GM21528 (cell line): ENCODE measurements at regions not wholly inside any gene's neighbourhood (a gene's known extent, or its start where the extent isn't known, plus 50 kb on each side); places are given as distances from the start of the nearest gene placed in this dataset.

ENCODE experiments used
- ATAC-seq: cut with Tn5 transposase; IDR thresholded peaks from one replicate; pipeline ENCODE4 v1.9.1; 2021; ENCODE audit warnings: mild to moderate bottlenecking, moderate library complexity; ENCODE audit not compliant: unreplicated experiment, low FRiP score

DNA sequence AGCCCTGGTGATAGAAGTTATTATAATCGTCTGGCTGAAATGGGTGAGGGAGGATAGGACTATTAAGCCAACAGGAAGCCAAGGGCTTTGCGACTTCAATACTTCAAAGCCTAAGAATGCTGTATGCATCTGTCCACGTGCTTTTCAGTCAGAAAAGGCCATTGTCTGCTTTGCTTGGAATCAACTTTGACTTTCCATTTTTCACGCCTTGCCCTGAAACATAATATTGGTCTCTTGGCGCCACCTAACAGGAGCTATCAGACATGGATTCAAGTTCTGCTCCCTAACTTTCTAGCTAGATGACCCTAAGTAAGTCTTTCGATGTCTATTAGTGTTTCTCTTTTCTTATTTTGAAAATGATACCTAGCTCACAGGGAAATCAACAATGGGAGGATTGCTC lies 572.6 kb downstream of the TLR4 start:
- ATAC-seq: no peak

DNA sequence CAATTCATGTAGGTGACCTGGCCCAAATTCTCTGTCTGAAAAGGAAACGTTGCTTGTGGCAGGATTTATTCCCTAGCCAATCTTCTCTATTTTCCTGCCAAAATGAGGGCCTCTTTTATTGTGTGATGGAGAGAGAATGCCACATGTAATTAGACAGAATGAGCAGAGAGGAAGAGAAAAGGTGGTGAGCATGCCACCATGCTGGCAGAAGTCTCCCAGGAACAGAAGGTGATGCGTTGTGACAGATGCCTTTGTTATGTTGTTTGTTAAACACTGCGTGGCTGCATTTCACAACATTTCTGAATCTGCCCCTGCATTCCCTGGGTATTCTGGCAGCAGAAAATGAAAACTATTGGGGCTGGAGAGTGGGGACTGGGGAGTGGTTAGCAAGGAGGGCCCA lies 577.6 kb downstream of the TLR4 start:
- no peak for ATAC-seq

DNA sequence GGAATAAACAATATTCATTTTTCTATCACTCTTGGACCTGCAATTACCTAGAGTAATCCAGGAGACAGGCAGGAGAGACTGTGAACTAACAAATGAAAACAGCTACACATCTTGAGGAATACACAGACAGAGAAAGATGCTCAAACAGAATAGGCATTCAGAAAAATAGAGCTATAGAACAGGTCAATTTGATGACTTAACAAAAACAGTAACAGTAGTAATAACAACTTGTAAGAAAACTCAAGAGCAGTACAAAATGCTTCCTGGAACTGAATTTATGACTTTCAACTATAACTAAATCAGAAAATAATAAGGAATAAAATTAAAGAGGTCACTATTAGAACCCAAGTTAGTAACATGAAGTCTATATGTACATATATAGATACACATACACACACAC lies 579.3 kb downstream of the TLR4 start:
- ATAC-seq: no peak

DNA sequence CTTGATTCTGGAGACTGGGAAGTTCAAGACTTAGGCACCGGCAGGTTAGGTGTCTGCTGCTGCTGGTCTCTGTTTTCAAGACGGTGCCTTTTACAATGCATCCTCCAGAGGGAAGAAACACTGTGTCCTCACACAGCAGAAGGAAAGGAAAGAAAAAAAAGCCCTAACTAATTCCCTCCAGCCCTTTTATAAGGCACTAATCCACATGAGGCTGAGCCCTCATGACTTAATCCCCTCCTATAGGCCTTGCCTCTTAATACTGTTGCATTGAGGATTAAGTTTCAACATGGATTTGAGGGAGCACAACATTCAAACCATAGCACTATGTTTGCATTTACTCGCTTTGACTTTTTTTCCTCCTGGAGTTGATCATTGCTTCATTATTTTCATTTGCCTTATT lies 585.9 kb downstream of the TLR4 start:
- no peak for ATAC-seq

DNA sequence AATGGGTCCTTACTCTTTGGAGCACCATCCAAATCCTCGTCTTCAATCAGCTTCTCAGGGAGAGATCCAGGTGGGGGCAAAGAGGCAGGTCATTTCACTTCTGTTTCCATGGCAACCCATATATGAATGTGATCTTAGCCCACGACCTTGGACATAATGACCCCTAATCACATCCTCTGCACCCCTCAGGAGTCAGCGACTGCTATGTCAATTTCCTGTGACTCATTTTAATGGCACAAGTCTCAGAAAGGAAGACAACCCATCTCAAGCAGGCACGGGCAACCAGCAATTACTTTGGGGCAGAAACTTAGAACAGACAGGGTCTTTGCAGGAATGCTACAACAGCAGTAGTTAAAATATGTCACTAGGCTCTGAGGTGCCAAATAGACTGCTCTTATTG lies 591.2 kb downstream of the TLR4 start:
- no peak for ATAC-seq

DNA sequence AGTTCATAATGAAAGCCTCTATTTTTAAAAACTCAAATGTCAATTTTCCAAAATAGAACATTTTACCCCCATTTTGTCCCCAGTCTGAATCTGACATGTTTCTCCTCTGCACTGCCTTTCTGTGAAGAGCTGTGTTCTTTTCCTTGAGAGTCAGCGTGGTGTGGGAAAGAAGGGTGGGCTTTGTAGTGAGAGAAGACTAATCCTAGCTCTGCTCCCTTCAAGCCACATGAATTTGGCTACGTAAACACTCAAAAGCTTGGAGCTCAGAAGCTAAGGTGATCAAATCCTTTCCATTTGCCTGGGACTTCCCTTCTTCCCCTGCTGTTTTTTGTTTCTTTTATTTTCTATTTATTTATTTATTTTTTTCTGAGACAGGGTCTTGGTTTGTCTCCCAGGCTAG lies 598.5 kb downstream of the TLR4 start:
- no peak for ATAC-seq

DNA sequence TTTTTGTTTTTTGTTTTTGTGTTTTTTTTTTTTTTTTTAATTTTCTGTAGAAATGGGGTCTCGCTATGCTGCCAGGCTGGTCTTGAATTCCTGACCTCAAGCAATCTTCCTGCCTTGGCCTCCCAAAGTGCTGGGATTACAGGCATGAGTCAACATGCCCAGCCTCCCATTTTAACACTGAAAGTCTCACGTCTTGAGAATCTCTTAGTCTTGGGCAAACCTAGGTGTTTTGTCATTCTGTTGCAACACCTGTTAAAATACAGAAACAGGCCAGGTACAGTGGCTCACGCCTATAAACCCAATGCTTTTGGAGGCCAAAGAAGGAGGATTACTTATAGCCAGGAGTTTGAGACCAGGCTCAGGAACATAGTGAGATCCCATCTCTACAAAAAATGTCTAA lies 599.0 kb downstream of the TLR4 start:
- ATAC-seq: no peak

DNA sequence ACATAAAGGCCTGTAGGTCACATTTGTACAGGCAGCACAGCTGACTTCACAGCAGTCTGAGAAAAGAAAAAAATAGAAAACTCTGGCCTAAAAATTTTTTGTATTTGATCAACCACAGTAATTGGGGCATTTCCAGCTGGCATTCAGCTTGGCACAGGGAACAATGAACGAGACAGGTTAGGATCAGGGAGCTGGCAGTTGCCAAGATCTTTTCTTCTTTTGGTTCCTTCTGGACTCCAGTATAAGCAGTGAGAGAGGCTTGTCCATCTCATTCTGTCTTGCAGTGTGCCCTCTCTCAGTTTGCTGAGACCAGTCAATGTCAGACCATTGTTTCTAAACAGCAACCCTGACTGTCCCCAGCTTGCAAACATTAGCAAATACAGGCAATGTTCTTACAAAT lies 601.1 kb downstream of the TLR4 start:
- ATAC-seq: no peak

DNA sequence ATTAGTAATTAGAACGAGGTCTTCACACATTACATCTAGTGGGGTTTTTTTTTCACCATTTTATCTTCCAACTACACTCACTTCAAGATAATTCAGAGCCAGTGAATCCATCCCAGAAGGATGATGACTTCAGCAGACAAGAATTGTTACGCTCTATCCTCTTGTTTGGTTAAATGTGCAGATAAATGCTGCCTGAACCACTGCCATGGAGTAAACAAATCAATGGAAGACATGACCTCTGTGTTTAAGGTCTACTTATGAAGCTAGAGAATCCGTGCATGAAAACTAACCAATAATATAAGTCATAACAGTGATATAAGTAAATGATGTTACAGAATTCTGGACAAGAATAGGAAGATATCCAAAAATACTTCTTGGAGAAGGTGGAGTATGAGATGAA lies 602.6 kb downstream of the TLR4 start:
- ATAC-seq: no peak

DNA sequence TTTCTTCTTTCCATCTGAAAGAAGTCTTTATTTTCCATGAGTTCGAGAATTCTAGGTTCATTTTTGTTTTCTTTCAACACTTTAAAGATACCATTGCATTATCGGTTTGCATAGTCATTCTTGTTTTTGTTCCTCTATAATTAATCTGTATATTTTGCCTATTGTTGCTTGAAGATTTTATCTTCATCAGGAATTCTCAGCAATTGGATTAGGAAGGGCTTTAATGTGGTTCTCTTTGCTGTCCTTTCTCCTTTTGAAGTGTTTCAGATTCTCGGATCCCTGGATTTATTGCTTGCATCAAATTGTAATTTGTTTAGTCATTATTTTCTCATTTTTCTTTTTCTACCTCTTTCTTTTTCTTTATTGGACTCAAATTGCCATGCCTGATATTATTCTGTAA lies 609.8 kb downstream of the TLR4 start:
- ATAC-seq: no peak

DNA sequence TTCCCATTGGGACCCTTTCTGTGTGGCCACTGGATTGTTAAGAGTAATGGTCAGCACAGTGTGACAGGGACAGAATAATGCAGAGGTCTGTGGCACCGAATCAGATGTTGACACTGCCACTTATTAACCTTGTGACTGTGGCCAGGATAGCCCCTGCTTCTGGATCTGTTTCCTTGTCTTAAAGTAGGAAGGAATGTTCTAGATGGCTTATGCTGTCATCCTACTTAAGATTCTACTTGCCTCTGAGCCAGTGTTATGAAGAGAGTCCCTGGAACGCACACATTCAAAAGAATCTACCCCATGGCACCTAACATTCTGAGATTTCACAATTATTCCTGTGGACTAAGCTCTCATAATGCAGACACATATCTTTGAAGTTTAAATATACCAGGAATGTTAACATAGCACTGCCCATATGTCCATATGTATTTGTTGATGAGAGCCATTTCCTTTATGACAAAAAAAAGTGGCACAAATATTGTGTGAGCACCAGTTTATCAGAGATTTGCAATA lies 612.7 kb downstream of the TLR4 start:
- no peak for ATAC-seq

DNA sequence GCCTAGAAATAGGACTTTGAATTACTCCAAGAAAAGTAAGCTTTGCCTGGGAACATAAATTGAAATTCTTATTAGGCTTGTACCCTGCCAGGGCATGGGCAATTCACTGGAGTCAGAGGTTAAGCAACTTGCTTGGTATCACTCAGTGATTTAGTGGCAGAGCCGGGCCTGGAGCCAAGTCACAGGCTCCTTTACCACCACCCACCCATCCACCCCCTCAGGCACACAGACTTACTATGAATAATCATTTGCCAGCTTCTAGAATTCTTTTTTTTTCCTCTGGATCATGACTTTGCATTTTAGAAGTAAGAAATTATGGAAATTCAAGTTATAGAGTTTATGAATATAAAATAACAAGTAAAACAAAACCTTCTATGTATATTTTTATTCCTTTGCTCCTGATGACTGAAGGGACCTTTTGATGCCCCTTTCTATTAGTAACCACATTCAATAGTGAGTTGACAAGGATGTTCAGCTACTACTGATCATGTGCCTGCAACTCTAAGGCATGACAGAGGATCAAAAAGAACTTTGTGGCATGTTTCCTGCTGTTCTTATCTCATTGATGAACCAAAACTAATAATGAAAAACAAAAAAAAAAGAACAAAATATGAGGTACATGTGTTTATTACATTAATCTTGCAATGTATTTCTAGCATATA lies 614.7 kb downstream of the TLR4 start:
- no peak for ATAC-seq

DNA sequence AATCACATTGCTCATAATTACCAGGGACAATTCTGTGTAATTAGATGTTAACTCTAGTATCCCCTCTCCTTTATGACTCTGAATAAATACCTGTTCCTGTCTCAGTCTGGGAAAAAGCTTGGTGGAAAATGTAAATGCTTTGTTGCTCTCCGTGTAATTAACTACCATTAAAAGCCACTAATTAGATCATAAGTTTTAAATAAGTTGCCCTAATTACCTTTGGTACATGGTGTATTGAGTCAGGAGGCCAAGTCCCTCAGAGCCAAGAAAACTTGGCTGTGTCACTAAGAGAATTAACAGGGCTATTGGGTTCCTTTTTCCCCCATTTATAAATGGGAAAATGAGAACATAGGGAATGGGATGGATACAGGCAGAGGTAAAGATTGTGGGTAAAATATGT lies 617.6 kb downstream of the TLR4 start:
- no peak for ATAC-seq

DNA sequence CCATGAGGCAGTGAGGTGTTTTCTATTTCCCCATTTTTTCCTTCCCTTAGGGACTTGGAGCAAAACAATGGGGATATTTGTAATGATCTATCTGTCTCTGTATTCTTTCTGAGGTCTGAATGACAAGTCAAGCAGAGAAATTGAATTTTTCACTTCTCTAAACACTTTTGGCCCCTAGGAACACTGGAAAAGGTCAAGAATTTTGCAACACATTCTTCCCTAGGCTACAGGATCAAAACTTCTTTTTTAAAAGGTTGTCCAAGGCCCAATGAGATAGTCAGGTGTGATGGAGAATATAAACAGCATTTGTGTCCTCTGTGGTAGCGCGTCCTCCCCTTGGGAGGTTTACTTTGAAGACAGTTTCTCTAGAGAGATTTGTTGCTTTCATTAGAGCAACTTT lies 620.5 kb downstream of the TLR4 start:
- ATAC-seq: no peak

DNA sequence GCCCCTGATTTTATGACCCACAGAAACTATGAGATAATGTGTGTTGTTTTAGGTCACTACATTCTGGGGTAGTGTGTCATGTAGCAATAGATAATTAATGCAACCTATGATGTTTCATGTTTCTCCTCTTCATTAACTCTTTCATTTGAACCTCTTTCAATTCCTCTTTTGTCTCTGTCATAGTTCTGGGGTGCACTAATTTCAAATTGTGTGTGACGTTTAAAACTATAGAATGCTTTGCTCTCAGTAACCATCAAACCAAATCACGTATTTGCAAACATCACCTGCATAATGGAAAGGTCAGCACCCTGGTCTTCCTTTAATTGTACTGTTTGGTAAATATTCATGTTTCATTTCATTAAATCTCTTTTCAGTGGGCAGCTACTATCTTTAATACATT lies 621.6 kb downstream of the TLR4 start:
- ATAC-seq: no peak

DNA sequence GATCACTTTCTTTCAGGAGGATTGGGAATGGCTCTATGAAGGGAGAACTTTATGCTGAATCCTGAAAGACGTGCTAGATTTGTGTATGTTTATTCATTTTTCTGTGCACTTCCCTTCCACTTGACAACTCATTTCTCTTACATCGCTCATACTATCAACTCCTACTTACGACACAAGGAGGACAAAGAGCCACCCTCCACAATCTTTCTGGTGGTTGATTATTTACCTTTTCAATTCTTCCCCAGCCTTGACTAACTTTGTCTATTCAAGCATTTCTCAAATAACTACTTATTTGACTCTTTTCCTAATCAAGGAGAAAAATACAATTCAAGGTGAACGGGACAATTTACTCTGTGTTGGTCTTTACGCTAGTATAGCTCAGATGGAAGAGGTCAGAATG lies 622.1 kb downstream of the TLR4 start:
- no peak for ATAC-seq

DNA sequence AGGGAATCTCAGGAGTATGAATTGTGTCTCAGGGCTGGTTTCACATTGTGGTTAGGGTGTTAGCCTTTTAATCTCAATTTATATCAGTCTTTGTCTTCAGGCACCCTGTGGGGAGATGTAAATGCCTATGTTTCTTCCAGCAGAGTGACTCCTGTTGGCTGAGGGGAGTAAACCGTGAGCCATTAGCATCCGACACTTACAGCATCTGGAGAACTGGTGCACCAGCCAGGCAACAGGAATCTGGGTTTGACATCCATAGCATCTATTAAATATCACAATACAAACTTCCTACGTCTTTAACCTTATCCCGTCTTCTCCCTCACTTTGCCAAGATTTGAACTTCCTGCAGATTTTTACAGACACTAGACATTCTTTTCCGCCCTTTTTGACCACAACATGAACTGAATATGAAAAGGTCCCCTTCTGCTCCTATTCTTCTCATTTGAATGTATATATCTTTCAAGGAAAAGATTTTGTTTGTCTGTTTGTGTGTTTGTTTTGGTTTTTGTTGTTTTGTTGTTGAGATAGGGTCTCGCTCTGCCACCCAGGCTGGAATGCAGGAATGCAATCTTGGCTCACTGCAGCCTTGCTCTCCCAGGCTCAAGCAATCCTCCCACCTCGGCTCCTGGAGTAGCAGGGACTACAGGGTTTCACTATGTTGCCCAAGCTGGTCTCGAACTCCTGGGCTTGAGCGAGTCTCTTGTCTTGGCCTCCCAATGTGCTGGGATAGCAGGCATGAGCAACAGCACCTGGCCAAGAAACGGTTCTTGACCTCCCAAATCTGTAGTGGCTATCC lies 626.2 kb downstream of the TLR4 start:
- no peak for ATAC-seq

DNA sequence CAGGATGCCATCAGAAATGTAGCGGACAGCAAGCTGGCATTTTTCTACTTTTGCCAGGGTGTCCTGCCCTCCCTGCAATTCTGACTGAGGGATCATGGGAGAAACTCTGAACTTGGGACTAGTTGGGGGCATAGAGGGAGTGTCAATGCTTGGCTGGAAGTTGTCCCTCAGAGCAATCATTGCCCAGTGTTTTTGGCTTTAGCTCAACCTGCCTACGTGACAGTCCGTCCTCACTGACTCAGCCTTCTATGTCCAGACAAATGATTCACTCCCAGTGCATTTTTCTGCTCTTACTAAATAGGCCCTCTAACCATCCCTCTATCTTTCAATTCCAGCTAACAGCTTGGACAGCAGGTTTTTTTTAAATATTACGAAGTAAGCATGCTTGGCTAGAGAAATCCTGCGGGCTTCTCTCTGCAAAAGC lies 627.4 kb downstream of the TLR4 start:
- ATAC-seq: no peak

DNA sequence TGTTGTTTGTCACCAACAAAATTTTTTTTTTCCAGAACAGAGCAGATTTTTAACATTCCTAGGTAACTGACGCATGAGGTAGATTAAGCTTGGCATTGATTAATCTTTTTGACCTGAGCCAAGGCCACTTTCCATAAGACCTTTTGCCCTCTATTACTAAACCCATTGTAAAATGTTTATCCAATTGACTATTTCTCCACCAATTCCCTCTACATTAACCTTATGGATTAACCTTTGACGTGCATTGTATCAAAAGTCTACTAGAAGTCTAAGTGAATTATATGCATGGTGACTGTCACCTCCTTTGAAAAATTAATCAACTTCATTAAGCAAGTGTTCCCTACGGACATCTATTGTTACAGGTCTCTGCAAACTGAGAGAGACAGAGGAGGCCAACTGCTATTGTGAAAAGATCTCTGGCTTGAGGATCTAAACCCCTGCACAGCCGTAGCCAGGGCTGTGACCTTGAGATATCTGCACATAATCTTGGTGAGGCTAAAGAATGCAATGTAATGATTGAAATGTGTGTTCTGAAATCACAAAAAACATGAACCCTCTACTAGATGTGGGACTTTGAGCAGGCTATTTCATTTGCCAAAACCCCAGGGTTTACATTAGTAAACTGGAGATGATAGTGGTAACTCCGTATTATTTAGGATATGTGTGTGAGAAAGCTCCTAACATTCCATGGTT lies 632.2 kb downstream of the TLR4 start:
- no peak for ATAC-seq

DNA sequence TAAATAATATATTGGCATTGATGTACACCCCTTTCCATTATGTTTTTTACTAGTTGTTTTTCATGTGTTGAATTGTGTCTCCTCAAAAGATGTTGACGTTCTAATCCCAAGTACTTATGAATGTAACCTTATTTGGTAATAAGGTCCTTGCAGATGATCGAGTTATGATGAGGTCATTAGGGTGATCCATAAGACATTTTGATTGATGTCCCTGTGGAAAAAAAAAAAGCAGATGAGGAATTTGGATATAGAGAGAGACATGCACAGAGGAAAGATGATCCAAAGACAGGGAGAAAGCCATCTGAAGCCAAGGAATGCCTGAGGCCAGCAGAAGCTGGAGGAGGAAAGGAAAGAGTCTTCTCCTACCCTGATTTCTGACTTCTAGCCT lies 632.7 kb downstream of the TLR4 start:
- no peak for ATAC-seq

DNA sequence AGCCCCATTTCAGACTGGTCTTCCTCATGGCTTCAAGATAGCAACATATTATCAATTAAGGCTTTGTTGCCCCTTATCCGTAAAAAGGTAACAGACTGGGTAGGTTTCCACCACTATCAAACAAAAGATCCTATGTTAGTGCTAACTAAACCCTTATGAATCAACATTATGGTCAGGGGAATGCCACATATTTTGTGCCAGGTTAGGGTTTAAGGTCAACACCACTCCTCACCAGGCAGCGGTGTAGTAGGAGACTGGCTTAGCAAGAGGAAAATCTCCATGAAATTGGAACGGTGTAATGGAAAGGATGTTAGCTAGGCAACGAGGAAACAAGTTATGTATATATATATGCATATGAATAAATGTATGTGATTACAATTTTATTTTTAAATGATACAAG lies 655.8 kb downstream of the TLR4 start:
- no peak for ATAC-seq

DNA sequence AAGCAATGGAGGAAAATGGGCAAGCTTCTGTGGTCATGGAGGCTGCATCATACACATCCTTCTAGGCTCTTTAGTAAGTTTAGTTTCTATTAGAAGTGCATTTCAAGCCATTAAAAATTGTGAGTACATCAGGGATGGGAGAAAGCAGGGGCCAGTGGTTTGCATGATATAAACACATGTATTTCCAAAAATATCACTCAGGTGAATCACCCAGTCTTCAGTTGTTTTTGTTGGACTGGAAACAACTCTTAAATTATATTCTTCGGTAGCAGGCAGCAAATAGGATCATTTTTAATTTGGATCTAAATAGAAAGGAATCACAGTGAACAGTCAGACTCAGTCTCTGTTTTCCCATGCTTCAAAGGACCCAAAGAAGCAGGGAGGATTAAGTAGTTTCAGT lies 657.9 kb downstream of the TLR4 start:
- ATAC-seq: no peak
